IMR-90 (cell line): ENCODE measurements at regions not wholly inside any gene's neighbourhood (a gene's known extent, or its start where the extent isn't known, plus 50 kb on each side); places are given as distances from the start of the nearest gene placed in this dataset.

Experiments
- ATAC-seq: fragments of 200-7000 bp; cut with Tn5 transposase; 2 replicates; pipeline ENCODE4 v1.9.1; 2020; ENCODE audit warnings: low read depth, mild to moderate bottlenecking, moderate library complexity
- BruUV-seq: library from RNA; stranded (reverse); fragments of 400-500 nt; replicated peaks from 2 replicates; lab custom pipeline; 2021; lab: Mats Ljungman, UMichigan
- CTCF ChIA-PET: fragments of 300-600 bp; formaldehyde crosslinking; extraction: SDS; loops from one replicate; lab custom pipeline; 2021; ENCODE audit warnings: antibody characterized with exemption; lab: Yijun Ruan, JAX
- POLR2A ChIA-PET: fragments of 300-600 bp; sonication (Branson Sonifier 250); formaldehyde crosslinking; loops from one replicate; lab custom pipeline; 2022; ENCODE audit warnings: antibody characterized with exemption; ENCODE audit not compliant: unreplicated experiment; lab: Charles Lee
- DNase-seq: peaks from one replicate; pipeline ENCODE4 v3.0.0; 2013
- H2AFZ ChIP-seq: replicated peaks from 2 replicates; pipeline ENCODE3; 2013; ENCODE audit warnings: low read length, mild to moderate bottlenecking; ENCODE audit not compliant: poor library complexity
- H2AK5ac ChIP-seq: 2 replicates; pipeline ENCODE4 v1.6.1; 2013; ENCODE audit warnings: low read depth, low read length, inconsistent platforms
- H2AK9ac ChIP-seq: replicated peaks from 2 replicates; pipeline ENCODE3; 2013; ENCODE audit warnings: mild to moderate bottlenecking, low read depth, low read length, moderate library complexity; ENCODE audit not compliant: poor library complexity
- H2BK120ac ChIP-seq: 2 replicates; pipeline ENCODE4 v1.6.1; 2013; ENCODE audit warnings: low read depth, low read length, inconsistent platforms
- H2BK15ac ChIP-seq: 3 replicates; pipeline ENCODE4 v1.6.1; 2013; ENCODE audit warnings: low read depth, low read length, inconsistent platforms
- H2BK20ac ChIP-seq: 2 replicates; pipeline ENCODE4 v1.6.1; 2013; ENCODE audit warnings: low read depth, mild to moderate bottlenecking, inconsistent platforms, low read length, moderate library complexity
- H2BK5ac ChIP-seq: 2 replicates; pipeline ENCODE4 v1.6.1; 2013; ENCODE audit warnings: mild to moderate bottlenecking, low read depth, low read length, inconsistent platforms; ENCODE audit not compliant: poor library complexity, severe bottlenecking
- H3K14ac ChIP-seq: replicated peaks from 2 replicates; pipeline ENCODE4 v1.6.1; 2013; ENCODE audit warnings: low read depth, low read length, inconsistent platforms
- H3K18ac ChIP-seq: 2 replicates; pipeline ENCODE4 v1.6.1; 2013; ENCODE audit warnings: low read depth, low read length, control low read depth
- H3K23ac ChIP-seq: 2 replicates; pipeline ENCODE4 v1.6.1; 2013; ENCODE audit warnings: low read depth, low read length, inconsistent platforms
- H3K27ac ChIP-seq: 2 replicates; pipeline ENCODE4 v1.5.1; 2013; ENCODE audit warnings: mild to moderate bottlenecking, control low read depth, low read length; ENCODE audit not compliant: insufficient read depth
- H3K27me3 ChIP-seq: 2 replicates; pipeline ENCODE4 v1.6.1; 2013; ENCODE audit warnings: low read length; ENCODE audit not compliant: control insufficient read depth, insufficient read depth
- H3K36me3 ChIP-seq: 2 replicates; pipeline ENCODE4 v1.6.1; 2013; ENCODE audit warnings: low read length, mixed read lengths; ENCODE audit not compliant: control insufficient read depth, insufficient read depth
- H3K4ac ChIP-seq: 2 replicates; pipeline ENCODE4 v1.6.1; 2013; ENCODE audit warnings: low read depth, low read length, inconsistent platforms
- H3K4me1 ChIP-seq: 2 replicates; pipeline ENCODE4 v1.6.1; 2013; ENCODE audit warnings: low read length, mixed read lengths; ENCODE audit not compliant: control insufficient read depth, insufficient read depth
- H3K4me2 ChIP-seq: 2 replicates; pipeline ENCODE4 v1.6.1; 2013; ENCODE audit warnings: low read depth, mild to moderate bottlenecking, control low read depth, low read length, moderate library complexity
- H3K4me3 ChIP-seq: 2 replicates; pipeline ENCODE4 v1.5.1; 2013; ENCODE audit warnings: low read depth, mild to moderate bottlenecking, control low read depth, low read length, moderate library complexity; ENCODE audit not compliant: insufficient read depth
- H3K56ac ChIP-seq: 2 replicates; pipeline ENCODE4 v1.6.1; 2013; ENCODE audit warnings: low read length, inconsistent platforms; ENCODE audit not compliant: insufficient read depth; ENCODE audit errors: extremely low read depth
- H3K79me1 ChIP-seq, 2 experiments: 2 replicates each; pipeline ENCODE4 v1.6.1; 2013; ENCODE audit warnings: low read length in 2 of 2, inconsistent platforms in 1 of 2, low read depth in 1 of 2
- H3K9ac ChIP-seq: 2 replicates; pipeline ENCODE4 v1.6.1; 2013; ENCODE audit warnings: low read depth, low read length, control low read depth
- H3K9me1 ChIP-seq: 2 replicates; pipeline ENCODE4 v1.6.1; 2013; ENCODE audit warnings: low read length, inconsistent platforms; ENCODE audit not compliant: insufficient read depth
- H3K9me3 ChIP-seq: 2 replicates; pipeline ENCODE4 v1.6.1; 2013; ENCODE audit warnings: low read length; ENCODE audit not compliant: control insufficient read depth, insufficient read depth
- H4K20me1 ChIP-seq: 2 replicates; pipeline ENCODE4 v1.6.1; 2013; ENCODE audit warnings: low read length, inconsistent platforms; ENCODE audit not compliant: insufficient read depth
- H4K5ac ChIP-seq: 2 replicates; pipeline ENCODE4 v1.6.1; 2013; ENCODE audit warnings: mild to moderate bottlenecking, low read depth, low read length, control low read depth
- H4K8ac ChIP-seq, 2 experiments: 2 replicates each; pipeline ENCODE4 v1.6.1; 2013; ENCODE audit warnings: low read depth in 2 of 2, low read length in 2 of 2, control low read depth in 1 of 2, inconsistent platforms in 1 of 2
- H4K91ac ChIP-seq: 2 replicates; pipeline ENCODE4 v1.6.1; 2013; ENCODE audit warnings: low read depth, low read length, inconsistent platforms; ENCODE audit not compliant: insufficient read depth
- FOS ChIP-seq: fragments of 150-350 bp; IDR thresholded peaks from 2 replicates; pipeline ENCODE4 v1.6.1; 2016; ENCODE audit warnings: low read depth, low read length
- MAFK ChIP-seq: IDR thresholded peaks from 2 replicates; pipeline ENCODE4 v1.6.1; 2012; ENCODE audit warnings: low read depth, low read length, improper control_type of control experiment
- MAZ ChIP-seq: IDR thresholded peaks from 2 replicates; pipeline ENCODE4 v1.6.1; 2012; ENCODE audit warnings: low read depth, mild to moderate bottlenecking, low read length, improper control_type of control experiment, moderate library complexity, borderline replicate concordance
- NFE2L2 ChIP-seq: fragments of 150-350 bp; IDR thresholded peaks from 2 replicates; pipeline ENCODE4 v1.6.1; 2016; ENCODE audit warnings: low read depth, mild to moderate bottlenecking, low read length
- RFX5 ChIP-seq: IDR thresholded peaks from 2 replicates; pipeline ENCODE4 v1.8.0; 2012; ENCODE audit warnings: low read depth, mild to moderate bottlenecking, low read length, moderate library complexity
- SMC3 ChIP-seq: fragments of 150-350 bp; IDR thresholded peaks from 2 replicates; pipeline ENCODE4 v1.6.1; 2016; ENCODE audit warnings: low read depth, mild to moderate bottlenecking, antibody characterized with exemption, low read length, moderate library complexity
- USF2 ChIP-seq: fragments of 150-350 bp; IDR thresholded peaks from 2 replicates; pipeline ENCODE4 v1.6.1; 2017; ENCODE audit warnings: mild to moderate bottlenecking, antibody characterized with exemption, low read length, low read depth
- WGBS, 2 experiments: methylation state at CpG; one replicate each; pipeline versions ENCODE4 v1.1.5 to v1.1.7; 2013; ENCODE audit warnings: missing lambda C conversion rate in 2 of 2; ENCODE audit not compliant: insufficient read length in 1 of 2; ENCODE audit errors: extremely low coverage in 2 of 2; 5-methylcytosine and 5-hydroxymethylcytosine counted together
- dilution Hi-C: fragments of 300-500 bp; cut with HindIII; formaldehyde crosslinking; loops from one replicate; pipeline ENCODE4 v1.14.3; 2018; ENCODE audit warnings: low sequenced_read_pairs; ENCODE audit not compliant: unreplicated experiment
- in situ Hi-C: fragments of 300-500 bp; cut with MboI; formaldehyde crosslinking; loops from 3 replicates; pipeline ENCODE4 v1.14.3; 2019; ENCODE audit warnings: low sequenced_read_pairs, inconsistent platforms, mixed read lengths
- intact Hi-C: fragments of 100-400 bp; cut with micrococcal nuclease; formaldehyde crosslinking; loops from 2 replicates; pipeline ENCODE4 v1.10.0; 2022

GRCh38 chr2:59342166-59342565, 1101.0 kb upstream of the FANCL start:
- no peak for DNase-seq

More at GRCh38 chr2:59342166-59342565, 1101.0 kb upstream of the FANCL start:
- no peak overlapping the region for H3K4ac ChIP-seq
- no peak overlapping the region for H2BK120ac ChIP-seq
- H3K36me3 ChIP-seq, result no peaks in the 10 kb centered on the region
- H4K20me1 ChIP-seq, result no peaks in the 10 kb centered on the region
- no peak overlapping the region for H2AK9ac ChIP-seq
- H3K79me1 ChIP-seq, result no peaks in the 10 kb centered on the region
- no peak overlapping the region for H3K27ac ChIP-seq
- no peak overlapping the region for H3K14ac ChIP-seq
- H4K8ac ChIP-seq, result no peak overlapping the region
- dilution Hi-C loops, result no loop called here
- no peak overlapping the region for H4K91ac ChIP-seq
- ChIA-PET POLR2A (no interaction called here), CTCF (no interaction called here)
- no peak overlapping the region for H3K9ac ChIP-seq
- H4K5ac ChIP-seq, result no peak overlapping the region
- no peaks in the 10 kb centered on the region for H3K9me1 ChIP-seq
- TF ChIP-seq MAFK (no peak), USF2 (no peak), SMC3 (no peak), RFX5 (no peak), MAZ (no peak), FOS (no peak), NFE2L2 (no peak)
- no peaks in the 10 kb centered on the region for H3K4me1 ChIP-seq
- H3K27me3 ChIP-seq, result no peaks in the 10 kb centered on the region
- H3K23ac ChIP-seq, result no peak overlapping the region
- H2BK5ac ChIP-seq, result no peak overlapping the region
- no peak overlapping the region for H3K56ac ChIP-seq
- WGBS, 2 experiments, result no CpG with 5 or more reads among the region's 1 CpG
- no peak overlapping the region for H2AFZ ChIP-seq
- H3K18ac ChIP-seq, result no peak overlapping the region
- in situ Hi-C loops, result no loop called here
- intact Hi-C loops, result no loop called here
- no TSS peak for BruUV-seq
- no peak overlapping the region for H2AK5ac ChIP-seq
- H3K4me3 ChIP-seq, result no peak overlapping the region
- no peak overlapping the region for H2BK20ac ChIP-seq
- no peak overlapping the region for H2BK15ac ChIP-seq
- ATAC-seq, result no peak
- H3K4me2 ChIP-seq, result no peak overlapping the region
- H3K9me3 ChIP-seq, result no peaks in the 10 kb centered on the region
